ENCODE measurements at regions not wholly inside any gene's neighbourhood (a gene's known extent, or its start where the extent isn't known, plus 50 kb on each side); places are given as distances from the start of the nearest gene placed in this dataset.

GRCh38 chr3:6229778-6230410 lies 631.0 kb upstream of the GRM7 start:
- Histone ChIP-seq H3K4me1 (ENCODE audit: insufficient read depth, low read length, poor library complexity, severe bottlenecking) (no peaks in the 10 kb centered on the region), H3K9ac (ENCODE audit: low read depth, low read length, poor library complexity, severe bottlenecking) (no peak overlapping the region), H3K9me2 (replicated peaks; ENCODE audit: low read depth, low read length) (no peaks in the 10 kb centered on the region), H3K36me3 (ENCODE audit: insufficient read depth, low read length) (no peaks in the 10 kb centered on the region), H2AFZ (ENCODE audit: low read length) (no peak overlapping the region), H3K9me3 (ENCODE audit: insufficient read depth, low read depth, low read length) (no peaks in the 10 kb centered on the region), H4K20me1 (ENCODE audit: insufficient read depth, low read length, poor library complexity, severe bottlenecking) (no peaks in the 10 kb centered on the region), H3K4me3 (ENCODE audit: low read length, poor library complexity, severe bottlenecking) (no peak overlapping the region), H3F3A (ENCODE audit: low read depth) (no peaks in the 10 kb centered on the region), H3K79me2 (ENCODE audit: insufficient read depth, low read length) (no peaks in the 10 kb centered on the region), H3K4me2 (ENCODE audit: low read depth, low read length, poor library complexity, severe bottlenecking) (no peak overlapping the region), H3K27me3 (ENCODE audit: insufficient read depth, low read length, poor library complexity, severe bottlenecking) (no peaks in the 10 kb centered on the region)
- no peak for TF ChIP-seq CTCF (conservative IDR thresholded peaks at IDR 0.05; ENCODE audit: low read length)
- no peak for TF ChIP-seq EZH2phosphoT487 (IDR thresholded peaks at IDR 0.05; ENCODE audit: borderline replicate concordance)

- Histone ChIP-seq H3K9me3 (ENCODE audit: insufficient read depth, low read depth, low read length) (no peaks in the 10 kb centered on the region), H3K27me3 (ENCODE audit: insufficient read depth, low read length, poor library complexity, severe bottlenecking) (no peaks in the 10 kb centered on the region), H4K20me1 (ENCODE audit: insufficient read depth, low read length, poor library complexity, severe bottlenecking) (no peaks in the 10 kb centered on the region), H3K4me1 (ENCODE audit: insufficient read depth, low read length, poor library complexity, severe bottlenecking) (no peaks in the 10 kb centered on the region), H3K9me2 (replicated peaks; ENCODE audit: low read depth, low read length) (no peaks in the 10 kb centered on the region), H3F3A (ENCODE audit: low read depth) (no peaks in the 10 kb centered on the region), H3K4me2 (ENCODE audit: low read depth, low read length, poor library complexity, severe bottlenecking) (no peak overlapping the region), H3K36me3 (ENCODE audit: insufficient read depth, low read length) (no peaks in the 10 kb centered on the region), H3K9ac (ENCODE audit: low read depth, low read length, poor library complexity, severe bottlenecking) (no peak overlapping the region), H2AFZ (ENCODE audit: low read length) (no peak overlapping the region), H3K4me3 (ENCODE audit: low read length, poor library complexity, severe bottlenecking) (no peak overlapping the region), H3K79me2 (ENCODE audit: insufficient read depth, low read length) (no peaks in the 10 kb centered on the region)
- no peak for TF ChIP-seq CTCF (conservative IDR thresholded peaks at IDR 0.05; ENCODE audit: low read length)
- TF ChIP-seq EZH2phosphoT487 (IDR thresholded peaks at IDR 0.05; ENCODE audit: borderline replicate concordance), result no peak
Observed at GRCh38 chr3:6242104-6242503, 618.8 kb upstream of the GRM7 start.

GRCh38 chr3:6248528-6248927 lies 612.4 kb upstream of the GRM7 start:
- Histone ChIP-seq H3K79me2 (ENCODE audit: insufficient read depth, low read length) (no peaks in the 10 kb centered on the region), H3K36me3 (ENCODE audit: insufficient read depth, low read length) (no peaks in the 10 kb centered on the region), H3K27me3 (ENCODE audit: insufficient read depth, low read length, poor library complexity, severe bottlenecking) (no peaks in the 10 kb centered on the region), H2AFZ (ENCODE audit: low read length) (no peak overlapping the region), H3K9me3 (ENCODE audit: insufficient read depth, low read depth, low read length) (no peaks in the 10 kb centered on the region), H3K4me2 (ENCODE audit: low read depth, low read length, poor library complexity, severe bottlenecking) (no peak overlapping the region), H3K9me2 (replicated peaks; ENCODE audit: low read depth, low read length) (no peaks in the 10 kb centered on the region), H4K20me1 (ENCODE audit: insufficient read depth, low read length, poor library complexity, severe bottlenecking) (no peaks in the 10 kb centered on the region), H3K4me1 (ENCODE audit: insufficient read depth, low read length, poor library complexity, severe bottlenecking) (no peaks in the 10 kb centered on the region), H3F3A (ENCODE audit: low read depth) (no peaks in the 10 kb centered on the region), H3K4me3 (ENCODE audit: low read length, poor library complexity, severe bottlenecking) (no peak overlapping the region), H3K9ac (ENCODE audit: low read depth, low read length, poor library complexity, severe bottlenecking) (no peak overlapping the region)
- TF ChIP-seq EZH2phosphoT487 (IDR thresholded peaks at IDR 0.05; ENCODE audit: borderline replicate concordance), result no peak
- no peak for TF ChIP-seq CTCF (conservative IDR thresholded peaks at IDR 0.05; ENCODE audit: low read length)

All from Loucy (cell line).